ENCODE measurements at regions not wholly inside any gene's neighbourhood (a gene's known extent, or its start where the extent isn't known, plus 50 kb on each side); places are given as distances from the start of the nearest gene placed in this dataset.

DNA sequence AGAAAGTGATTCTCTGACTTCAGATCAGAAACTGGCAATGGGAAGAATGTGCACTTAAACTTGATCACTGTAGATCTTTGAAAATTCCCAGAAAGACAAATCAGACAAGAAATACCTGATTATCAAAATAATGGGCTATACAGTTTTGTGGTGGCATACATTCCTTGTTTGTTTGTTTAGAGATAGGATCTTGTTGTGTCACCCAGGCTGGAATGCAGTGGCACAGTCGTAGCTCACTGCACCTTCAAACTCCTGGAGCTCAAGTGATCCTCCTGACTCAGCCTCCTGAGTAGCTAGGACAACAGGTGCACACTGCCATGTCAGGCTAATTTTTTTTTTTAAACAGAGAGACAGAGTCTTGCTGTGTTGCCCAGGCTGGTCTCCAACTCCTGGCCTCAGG lies 81.0 kb upstream of the SPRY1 start:
- TF ChIP-seq SMC3 (IDR thresholded peaks at IDR 0.05; ENCODE audit: low read depth, low read length) (no peak), MAZ (IDR thresholded peaks at IDR 0.05; ENCODE audit: borderline replicate concordance, low read depth, low read length) (no peak), POLR2A (IDR thresholded peaks at IDR 0.05; ENCODE audit: low read depth, low read length) (no peak), BHLHE40 (IDR thresholded peaks at IDR 0.05; ENCODE audit: low read depth, low read length) (no peak), NFE2L2 (IDR thresholded peaks at IDR 0.05; ENCODE audit: low read depth, low read length) (no peak), CEBPB (IDR thresholded peaks at IDR 0.05; ENCODE audit: low read depth, low read length) (no peak), MXI1 (IDR thresholded peaks at IDR 0.05; ENCODE audit: borderline replicate concordance, low read depth, low read length) (no peak), RAD21 (IDR thresholded peaks at IDR 0.05; ENCODE audit: low read length) (no peak)
- TF ChIP-seq, protein P1, sequence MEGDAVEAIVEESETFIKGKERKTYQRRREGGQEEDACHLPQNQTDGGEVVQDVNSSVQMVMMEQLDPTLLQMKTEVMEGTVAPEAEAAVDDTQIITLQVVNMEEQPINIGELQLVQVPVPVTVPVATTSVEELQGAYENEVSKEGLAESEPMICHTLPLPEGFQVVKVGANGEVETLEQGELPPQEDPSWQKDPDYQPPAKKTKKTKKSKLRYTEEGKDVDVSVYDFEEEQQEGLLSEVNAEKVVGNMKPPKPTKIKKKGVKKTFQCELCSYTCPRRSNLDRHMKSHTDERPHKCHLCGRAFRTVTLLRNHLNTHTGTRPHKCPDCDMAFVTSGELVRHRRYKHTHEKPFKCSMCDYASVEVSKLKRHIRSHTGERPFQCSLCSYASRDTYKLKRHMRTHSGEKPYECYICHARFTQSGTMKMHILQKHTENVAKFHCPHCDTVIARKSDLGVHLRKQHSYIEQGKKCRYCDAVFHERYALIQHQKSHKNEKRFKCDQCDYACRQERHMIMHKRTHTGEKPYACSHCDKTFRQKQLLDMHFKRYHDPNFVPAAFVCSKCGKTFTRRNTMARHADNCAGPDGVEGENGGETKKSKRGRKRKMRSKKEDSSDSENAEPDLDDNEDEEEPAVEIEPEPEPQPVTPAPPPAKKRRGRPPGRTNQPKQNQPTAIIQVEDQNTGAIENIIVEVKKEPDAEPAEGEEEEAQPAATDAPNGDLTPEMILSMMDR (conservative IDR thresholded peaks at IDR 0.05; ENCODE audit: low read depth, low read length) = no peak
- TF ChIP-seq, protein P2, sequence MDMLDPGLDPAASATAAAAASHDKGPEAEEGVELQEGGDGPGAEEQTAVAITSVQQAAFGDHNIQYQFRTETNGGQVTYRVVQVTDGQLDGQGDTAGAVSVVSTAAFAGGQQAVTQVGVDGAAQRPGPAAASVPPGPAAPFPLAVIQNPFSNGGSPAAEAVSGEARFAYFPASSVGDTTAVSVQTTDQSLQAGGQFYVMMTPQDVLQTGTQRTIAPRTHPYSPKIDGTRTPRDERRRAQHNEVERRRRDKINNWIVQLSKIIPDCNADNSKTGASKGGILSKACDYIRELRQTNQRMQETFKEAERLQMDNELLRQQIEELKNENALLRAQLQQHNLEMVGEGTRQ (IDR thresholded peaks at IDR 0.05; ENCODE audit: low read depth, low read length) = no peak
